ENCODE measurements at regions not wholly inside any gene's neighbourhood (a gene's known extent, or its start where the extent isn't known, plus 50 kb on each side); places are given as distances from the start of the nearest gene placed in this dataset.

DNA sequence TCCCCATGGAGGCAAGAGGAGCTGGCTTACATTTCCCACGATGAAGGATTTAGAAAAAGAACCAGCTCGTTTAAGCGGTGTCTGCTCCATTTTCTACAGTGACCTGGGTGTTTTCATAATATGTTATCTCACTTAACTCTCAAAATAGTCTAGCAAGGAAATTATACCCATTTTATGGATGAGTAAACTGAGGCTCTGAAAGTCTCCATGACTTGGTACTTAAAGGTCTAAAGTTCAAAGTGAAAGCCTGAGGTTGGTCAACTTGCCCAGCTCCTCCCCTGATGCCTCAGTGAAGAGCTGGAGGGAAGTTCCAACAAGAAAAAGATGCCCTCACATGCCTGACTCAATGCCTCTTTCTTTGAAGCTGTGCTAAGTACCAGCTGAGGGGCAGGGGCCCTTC, 232.0 kb downstream of the CBLN1 start:
- no peak for DNase-seq (ENCODE audit: extremely low read depth, low read depth)
- no peak for TF ChIP-seq CTCF (IDR thresholded peaks at IDR 0.05; ENCODE audit: low read depth, low read length)

GRCh38 chr16:49049191-49049590, 232.4 kb downstream of the CBLN1 start:
- TF ChIP-seq CTCF (IDR thresholded peaks at IDR 0.05; ENCODE audit: low read depth, low read length) = no peak
- no peak for DNase-seq (ENCODE audit: extremely low read depth, low read depth)

DNA sequence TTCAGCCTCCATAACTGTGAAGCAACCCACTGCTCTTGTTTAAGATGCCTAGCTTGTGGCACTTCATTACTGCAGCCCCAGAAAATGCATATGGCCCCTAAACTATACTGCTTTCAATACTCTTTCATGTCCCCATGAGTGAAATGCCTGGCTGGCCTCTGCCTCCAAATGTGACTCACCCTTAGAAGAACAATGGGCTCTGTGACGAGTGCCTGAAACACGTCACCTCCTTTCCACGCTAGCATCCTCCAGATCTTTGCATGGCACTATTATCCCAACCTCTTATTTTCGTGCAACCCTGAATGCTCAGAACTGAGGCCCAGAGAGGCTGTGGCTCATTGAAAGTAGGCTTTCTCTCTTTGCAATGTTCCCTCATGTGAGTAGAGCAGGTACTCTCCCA, 233.1 kb downstream of the CBLN1 start:
- no peak for TF ChIP-seq CTCF (IDR thresholded peaks at IDR 0.05; ENCODE audit: low read depth, low read length)
- DNase-seq (ENCODE audit: extremely low read depth, low read depth) = no peak

GRCh38 chr16:49036126-49036525, 245.5 kb downstream of the CBLN1 start:
- no peak for TF ChIP-seq CTCF (IDR thresholded peaks at IDR 0.05; ENCODE audit: low read depth, low read length)
- no peak for DNase-seq (ENCODE audit: extremely low read depth, low read depth)

- DNase-seq (ENCODE audit: extremely low read depth, low read depth) = no peak
- no peak for TF ChIP-seq CTCF (IDR thresholded peaks at IDR 0.05; ENCODE audit: low read depth, low read length)
These were observed 254.2 kb downstream of the CBLN1 start for GRCh38 chr16:49027420-49027819.

- no peak for DNase-seq (ENCODE audit: extremely low read depth, low read depth)
- no peak for TF ChIP-seq CTCF (IDR thresholded peaks at IDR 0.05; ENCODE audit: low read depth, low read length)
These were observed 255.0 kb downstream of the CBLN1 start for GRCh38 chr16:49026566-49027181.

DNA sequence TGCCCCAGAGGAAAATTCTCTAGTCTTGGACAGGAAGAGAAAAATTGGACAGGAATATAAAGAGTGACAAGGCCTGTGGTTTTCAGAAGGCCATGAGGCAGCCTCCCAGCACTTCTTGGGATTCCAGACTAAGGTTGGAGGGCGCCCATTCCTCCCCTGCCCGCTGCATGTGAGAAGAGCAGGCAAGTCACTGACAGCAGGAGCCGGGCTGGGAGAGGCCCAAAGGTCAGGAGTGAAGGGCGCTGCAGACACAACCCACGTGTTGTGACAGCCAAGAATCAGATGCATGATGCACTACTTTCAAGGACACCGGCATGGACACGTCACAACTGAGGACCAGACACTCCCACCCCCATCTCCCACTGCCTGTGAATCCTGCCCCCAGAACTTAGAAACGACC, 256.7 kb downstream of the CBLN1 start:
- no peak for DNase-seq (ENCODE audit: extremely low read depth, low read depth)
- TF ChIP-seq CTCF (IDR thresholded peaks at IDR 0.05; ENCODE audit: low read depth, low read length) = no peak
